SK-N-SH (cell line): ENCODE measurements at regions not wholly inside any gene's neighbourhood (a gene's known extent, or its start where the extent isn't known, plus 50 kb on each side); places are given as distances from the start of the nearest gene placed in this dataset.

Experiments
- CTCF ChIA-PET: fragments of 300-600, 350-600 bp; formaldehyde crosslinking; extraction: SDS; loops from one replicate; lab custom pipeline; 2021; lab: Yijun Ruan, JAX
- POLR2A ChIA-PET: fragments of 350-600 bp; sonication (Branson Sonifier 250); formaldehyde crosslinking; extraction: SDS; loops from one replicate; lab custom pipeline; 2020; ENCODE audit warnings: antibody characterized with exemption, inconsistent platforms; lab: Yijun Ruan, JAX
- DNase-seq: peaks from one replicate; pipeline ENCODE4 v3.0.0; 2012
- H2AFZ ChIP-seq: fragments of 200-600 bp; sonication (generic); 2 replicates; pipeline ENCODE4 v1.8.1; 2016; ENCODE audit warnings: antibody characterized with exemption, mild to moderate bottlenecking, low read depth
- H3F3A ChIP-seq: fragments of 200-600 bp; sonication (generic); replicated peaks from 2 replicates; pipeline ENCODE3; 2016; ENCODE audit warnings: antibody characterized with exemption, mild to moderate bottlenecking; ENCODE audit not compliant: insufficient read depth
- H3K27ac ChIP-seq, 2 experiments: fragments of 200-500 bp in 1 of 2; fragments of 200-600 bp in 1 of 2; sonication (Bioruptor generic) in 1 of 2; sonication (generic), shearing (Covaris generic) in 1 of 2; 2 replicates each; pipeline versions ENCODE4 v1.5.1 to v1.6.1; 2014 to 2016; ENCODE audit warnings: low read depth in 2 of 2, inconsistent platforms in 1 of 2, low read length in 1 of 2, mild to moderate bottlenecking in 1 of 2, mixed read lengths in 1 of 2
- H3K27me3 ChIP-seq: fragments of 200-600 bp; sonication (generic), shearing (Covaris generic); 2 replicates; pipeline ENCODE4 v1.6.1; 2016; ENCODE audit warnings: mixed run types; ENCODE audit not compliant: insufficient read depth
- H3K36me3 ChIP-seq, 2 experiments: fragments of 200-500 bp in 1 of 2; fragments of 200-600 bp in 1 of 2; sonication (Bioruptor generic) in 1 of 2; sonication (generic) in 1 of 2; replicated peaks in 1 of 2; 2 replicates each; pipeline versions ENCODE3 to v1.5.1; 2014 to 2016; ENCODE audit warnings: low read length in 1 of 2, mild to moderate bottlenecking in 1 of 2; ENCODE audit not compliant: insufficient read depth in 2 of 2, control insufficient read depth in 1 of 2
- H3K4me1 ChIP-seq, 2 experiments: fragments of 200-500 bp in 1 of 2; fragments of 200-600 bp in 1 of 2; sonication (Bioruptor generic) in 1 of 2; sonication (generic), shearing (Covaris generic) in 1 of 2; 2 replicates each; pipeline versions ENCODE4 v1.5.1 to v1.6.1; 2014 to 2016; ENCODE audit warnings: low read depth in 1 of 2, low read length in 1 of 2, mixed run types in 1 of 2; ENCODE audit not compliant: insufficient read depth in 2 of 2, control insufficient read depth in 1 of 2
- H3K4me2 ChIP-seq: fragments of 200-600 bp; sonication (generic), shearing (Covaris generic); 2 replicates; pipeline ENCODE4 v1.6.1; 2017; ENCODE audit warnings: mixed run types
- H3K4me3 ChIP-seq, 2 experiments: fragments of 200-500 bp in 1 of 2; fragments of 200-600 bp in 1 of 2; sonication (Bioruptor generic) in 1 of 2; sonication (generic), shearing (Covaris generic) in 1 of 2; 2 replicates each; pipeline versions ENCODE4 v1.5.1 to v1.8.1; 2014 to 2016; ENCODE audit warnings: low read depth in 2 of 2, inconsistent platforms in 1 of 2, low read length in 1 of 2, mild to moderate bottlenecking in 1 of 2, mixed read lengths in 1 of 2, moderate library complexity in 1 of 2
- H3K79me2 ChIP-seq: fragments of 200-600 bp; sonication (generic); 2 replicates; pipeline ENCODE4 v1.8.1; 2017; ENCODE audit warnings: mild to moderate bottlenecking; ENCODE audit not compliant: insufficient read depth
- H3K9ac ChIP-seq: fragments of 200-600 bp; sonication (generic); 2 replicates; pipeline ENCODE4 v1.6.1; 2017; ENCODE audit warnings: mixed run types
- H3K9me2 ChIP-seq: fragments of 200-600 bp; sonication (generic); 2 replicates; pipeline ENCODE4 v1.6.1; 2017; ENCODE audit warnings: mixed run types
- H3K9me3 ChIP-seq: fragments of 200-600 bp; sonication (generic); 2 replicates; pipeline ENCODE4 v1.6.1; 2017; ENCODE audit warnings: mixed run types, mild to moderate bottlenecking, moderate library complexity
- H4K20me1 ChIP-seq: fragments of 200-600 bp; sonication (generic); 2 replicates; pipeline ENCODE4 v1.6.1; 2017; ENCODE audit warnings: mild to moderate bottlenecking, mixed run types; ENCODE audit not compliant: insufficient read depth
- CHD2 ChIP-seq: fragments of 150-350 bp; IDR thresholded peaks from 2 replicates; pipeline ENCODE4 v1.6.1; 2018; ENCODE audit warnings: low read length; ENCODE audit not compliant: partially characterized antibody
- ELF1 ChIP-seq: IDR thresholded peaks from 2 replicates; pipeline ENCODE4 v1.4.0; 2012
- EP300 ChIP-seq, 2 experiments: IDR thresholded peaks; 2 replicates each; pipeline versions ENCODE4 v1.4.0 to v1.6.1; 2012; ENCODE audit warnings: borderline replicate concordance in 1 of 2, low read depth in 1 of 2, low read length in 1 of 2
- EZH2phosphoT487 ChIP-seq: fragments of 200-600 bp; sonication (generic); IDR thresholded peaks from 2 replicates; pipeline ENCODE4 v1.6.1; 2017; ENCODE audit warnings: low read depth, mixed run types, mild to moderate bottlenecking, antibody characterized with exemption, moderate library complexity, borderline replicate concordance
- FOSL2 ChIP-seq: IDR thresholded peaks from 2 replicates; pipeline ENCODE4 v1.4.0; 2012; ENCODE audit warnings: low read depth, mild to moderate bottlenecking, moderate library complexity, borderline replicate concordance
- FOXM1 ChIP-seq: IDR thresholded peaks from 2 replicates; pipeline ENCODE4 v1.4.0; 2012; ENCODE audit warnings: low read depth, mild to moderate bottlenecking
- GATA2 ChIP-seq: sonication (generic); formaldehyde crosslinking; IDR thresholded peaks from 2 replicates; pipeline ENCODE4 v1.5.0; 2020; ENCODE audit warnings: mild to moderate bottlenecking, missing genetic modification reagents
- JUND ChIP-seq: IDR thresholded peaks from 2 replicates; pipeline ENCODE4 v1.4.0; 2012
- MAX ChIP-seq: IDR thresholded peaks from 2 replicates; pipeline ENCODE4 v1.4.0; 2012; ENCODE audit warnings: low read depth
- NFIC ChIP-seq: IDR thresholded peaks from 2 replicates; pipeline ENCODE4 v1.4.0; 2012; ENCODE audit warnings: borderline replicate concordance
- RCOR1 ChIP-seq: fragments of 150-350 bp; IDR thresholded peaks from 2 replicates; pipeline ENCODE4 v1.6.1; 2017; ENCODE audit warnings: antibody characterized with exemption, low read length
- RFX5 ChIP-seq: IDR thresholded peaks from 2 replicates; pipeline ENCODE4 v1.6.1; 2012; ENCODE audit warnings: mild to moderate bottlenecking, improper control_type of control experiment, low read length
- RXRA ChIP-seq: IDR thresholded peaks from 2 replicates; pipeline ENCODE4 v1.4.0; 2012; ENCODE audit warnings: low read depth, mild to moderate bottlenecking, borderline replicate concordance
- SIN3A ChIP-seq: IDR thresholded peaks from 2 replicates; pipeline ENCODE4 v1.6.1; 2012; ENCODE audit warnings: low read depth, mild to moderate bottlenecking, low read length, moderate library complexity, borderline replicate concordance
- SMC3 ChIP-seq: IDR thresholded peaks from 2 replicates; pipeline ENCODE4 v1.6.1; 2012; ENCODE audit warnings: low read depth, low read length, improper control_type of control experiment
- TAF1 ChIP-seq: IDR thresholded peaks from 2 replicates; pipeline ENCODE4 v1.6.1; 2012; ENCODE audit warnings: low read depth, mild to moderate bottlenecking, low read length, moderate library complexity, borderline replicate concordance
- TCF12 ChIP-seq: IDR thresholded peaks from 2 replicates; pipeline ENCODE4 v1.4.0; 2012
- USF1 ChIP-seq: IDR thresholded peaks from 2 replicates; pipeline ENCODE4 v1.4.0; 2012; ENCODE audit warnings: low read depth, borderline replicate concordance
- USF2 ChIP-seq: fragments of 150-350 bp; IDR thresholded peaks from 2 replicates; pipeline ENCODE4 v1.6.1; 2017; ENCODE audit warnings: antibody characterized with exemption, low read length, low read depth, borderline replicate concordance
- WGBS: methylation state at CpG from one replicate; pipeline ENCODE4 v1.1.6; 2017; ENCODE audit warnings: low lambda C conversion rate; 5-methylcytosine and 5-hydroxymethylcytosine counted together

- Histone ChIP-seq H4K20me1 (no peaks in the 10 kb centered on the region), H3K27ac (no peak overlapping the region), H3K9me3 (no peaks in the 10 kb centered on the region), H3K4me1 (no peaks in the 10 kb centered on the region), H3F3A (no peaks in the 10 kb centered on the region), H3K27me3 (no peaks in the 10 kb centered on the region), H2AFZ (no peak overlapping the region), H3K4me3 (no peak overlapping the region), H3K79me2 (no peaks in the 10 kb centered on the region), H3K9me2 (no peaks in the 10 kb centered on the region), H3K9ac (no peak overlapping the region), H3K36me3 (no peaks in the 10 kb centered on the region), H3K4me2 (no peak overlapping the region)
- POLR2A ChIA-PET = no interaction called here
- CTCF ChIA-PET = interaction anchor here (1.1 to 1.2 kb wide), 2 partner anchors 9 to 48 kb away, joined by 3 read pairs; no protein-coding TSS in a partner anchor
- no peak for DNase-seq
- TF ChIP-seq TAF1 = no peak
- TF ChIP-seq RCOR1 = no peak
- TF ChIP-seq ELF1 = no peak
- no peak for TF ChIP-seq SIN3A
- TF ChIP-seq MAX = no peak
- WGBS = 18% methylated on average over 5 of the region's 5 CpGs
Observed at GRCh38 chr2:23221236-23221635, 163.7 kb upstream of the KLHL29 start.

GRCh38 chr2:23221901-23222300 is 163.1 kb upstream of the KLHL29 start:
- POLR2A ChIA-PET = no interaction called here
- TF ChIP-seq ELF1 (no peak), MAX (no peak), RFX5 (no peak), USF2 (no peak), JUND (no peak), EZH2phosphoT487 (no peak), FOXM1 (no peak), TAF1 (no peak), RXRA (no peak), CHD2 (no peak), SMC3 (no peak), EP300 (IDR thresholded peaks at IDR 0.05; ENCODE audit: borderline replicate concordance in 1 of 2, low read depth in 1 of 2, low read length in 1 of 2) (no peak), TCF12 (no peak), GATA2 (CRISPR knock-in tag) (no peak), NFIC (no peak), FOSL2 (no peak), USF1 (no peak)
- no peaks in the 10 kb centered on the region for H4K20me1 ChIP-seq

More at GRCh38 chr2:23221901-23222300, 163.1 kb upstream of the KLHL29 start:
- H3K27ac ChIP-seq = no peak overlapping the region
- H3K9me2 ChIP-seq = no peaks in the 10 kb centered on the region
- H3K4me1 ChIP-seq = no peaks in the 10 kb centered on the region
- no peak for DNase-seq
- no peaks in the 10 kb centered on the region for H3K79me2 ChIP-seq
- H2AFZ ChIP-seq = no peak overlapping the region
- no peaks in the 10 kb centered on the region for H3K27me3 ChIP-seq
- H3K36me3 ChIP-seq = no peaks in the 10 kb centered on the region
- CTCF ChIA-PET = interaction anchor here (0.9 kb wide), 1 partner anchor 11 kb away, joined by 3 read pairs; no protein-coding TSS in a partner anchor
- no peak overlapping the region for H3K9ac ChIP-seq
- H3F3A ChIP-seq = no peaks in the 10 kb centered on the region
- H3K4me2 ChIP-seq = no peak overlapping the region
- H3K4me3 ChIP-seq = no peak overlapping the region
- H3K9me3 ChIP-seq = no peaks in the 10 kb centered on the region
- 16% methylated on average over 4 of the region's 4 CpGs for WGBS
